Karpas-422 (cell line): ENCODE measurements at regions not wholly inside any gene's neighbourhood (a gene's known extent, or its start where the extent isn't known, plus 50 kb on each side); places are given as distances from the start of the nearest gene placed in this dataset.
"Not testable (repeated sequence)": the region's sequence is repeated elsewhere in the genome, so short reads cannot be mapped to it uniquely, and the experiment has no call there.

ENCODE experiments used
- DNase-seq: peaks from one replicate; pipeline ENCODE4 v3.0.0-alpha.2; 2015
- H2AFZ ChIP-seq: fragments of 200-600 bp; sonication (generic); 2 replicates; pipeline ENCODE4 v1.6.1; 2014; ENCODE audit warnings: antibody characterized with exemption, low read length, mixed read lengths
- H3K27ac ChIP-seq: fragments of 200-600 bp; sonication (generic); 2 replicates; pipeline ENCODE4 v1.5.1; 2014; ENCODE audit warnings: mild to moderate bottlenecking, low read length, moderate library complexity
- H3K27me3 ChIP-seq: fragments of 200-600 bp; sonication (generic); 2 replicates; pipeline ENCODE4 v1.6.1; 2014; ENCODE audit warnings: low read length, mixed read lengths
- H3K36me3 ChIP-seq: fragments of 200-600 bp; sonication (generic); 2 replicates; pipeline ENCODE4 v1.6.1; 2014; ENCODE audit warnings: low read length, mixed read lengths; ENCODE audit not compliant: insufficient read depth
- H3K4me1 ChIP-seq: fragments of 200-600 bp; sonication (generic); 2 replicates; pipeline ENCODE4 v1.6.1; 2014; ENCODE audit warnings: mild to moderate bottlenecking, low read length, mixed read lengths
- H3K4me2 ChIP-seq: fragments of 200-600 bp; sonication (generic); 2 replicates; pipeline ENCODE4 v1.6.1; 2014; ENCODE audit warnings: low read length, low read depth, mild to moderate bottlenecking; ENCODE audit not compliant: poor library complexity, severe bottlenecking
- H3K4me3 ChIP-seq: fragments of 200-600 bp; sonication (generic); 2 replicates; pipeline ENCODE4 v1.5.1; 2014; ENCODE audit warnings: mild to moderate bottlenecking, antibody characterized with exemption, low read length, mixed read lengths
- H3K79me2 ChIP-seq: fragments of 200-600 bp; sonication (generic); 2 replicates; pipeline ENCODE4 v1.6.1; 2014; ENCODE audit warnings: mild to moderate bottlenecking, low read length, mixed read lengths
- H3K9ac ChIP-seq: fragments of 200-600 bp; sonication (generic); 2 replicates; pipeline ENCODE4 v1.6.0; 2014; ENCODE audit warnings: low read length
- H3K9me2 ChIP-seq: fragments of 200-600 bp; sonication (generic), shearing (Covaris generic); replicated peaks from 2 replicates; pipeline ENCODE4 v1.6.0; 2014; ENCODE audit warnings: mild to moderate bottlenecking, low read length, moderate library complexity; ENCODE audit not compliant: insufficient read depth
- H3K9me3 ChIP-seq: fragments of 300-700, 200-600 bp; sonication (generic); 2 replicates; pipeline ENCODE4 v1.6.1; 2014; ENCODE audit warnings: low read length, mixed read lengths
- H4K20me1 ChIP-seq: fragments of 200-600 bp; sonication (generic); 2 replicates; pipeline ENCODE4 v1.6.1; 2014; ENCODE audit warnings: mild to moderate bottlenecking, antibody characterized with exemption, low read length, low read depth; ENCODE audit not compliant: insufficient read depth

- Histone ChIP-seq H4K20me1 (no peaks in the 10 kb centered on the region), H3K9me2 (no peaks in the 10 kb centered on the region), H3K4me2 (no peak overlapping the region), H3K4me3 (no peak overlapping the region), H2AFZ (no peak overlapping the region), H3K27ac (no peak overlapping the region), H3K9me3 (no peaks in the 10 kb centered on the region), H3K79me2 (no peaks in the 10 kb centered on the region), H3K4me1 (no peaks in the 10 kb centered on the region), H3K9ac (no peak overlapping the region), H3K27me3 (no peaks in the 10 kb centered on the region), H3K36me3 (no peaks in the 10 kb centered on the region)
- no peak for DNase-seq
Observed at GRCh38 chr9:26516773-26517343, 375.7 kb downstream of the CAAP1 start.

DNA sequence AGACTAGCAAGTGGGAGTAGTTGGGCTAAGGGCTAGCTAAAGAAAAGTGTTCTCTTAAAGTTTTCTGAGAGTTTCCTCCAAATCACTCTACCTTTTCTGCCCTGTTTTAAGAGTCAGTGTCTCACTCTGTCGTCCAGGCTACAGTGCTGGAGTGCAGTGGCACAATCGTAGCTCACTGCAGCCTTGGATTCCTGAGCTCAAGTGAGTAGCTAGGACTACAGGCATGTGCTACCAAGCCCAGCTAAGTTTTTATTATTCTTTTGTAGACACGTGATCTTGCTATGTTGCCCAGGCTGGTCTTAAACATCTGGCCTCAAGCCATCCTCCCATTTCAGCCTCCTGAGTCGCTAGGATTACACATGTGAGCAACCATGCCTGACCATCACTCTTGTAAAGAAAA is 378.9 kb downstream of the CAAP1 start:
- peak; percentile 2 for DNase-seq
- Histone ChIP-seq H3K9ac (no peak overlapping the region), H4K20me1 (no peaks in the 10 kb centered on the region), H3K9me3 (no peaks in the 10 kb centered on the region), H3K79me2 (no peaks in the 10 kb centered on the region), H3K36me3 (no peaks in the 10 kb centered on the region), H3K27me3 (no peaks in the 10 kb centered on the region), H3K4me3 (no peak overlapping the region), H3K4me2 (no peak overlapping the region), H3K4me1 (no peaks in the 10 kb centered on the region), H3K9me2 (no peaks in the 10 kb centered on the region), H3K27ac (no peak overlapping the region), H2AFZ (no peak overlapping the region)

GRCh38 chr9:26510137-26510536 is 382.5 kb downstream of the CAAP1 start:
- H3K9ac ChIP-seq: no peak overlapping the region
- no peaks in the 10 kb centered on the region for H3K79me2 ChIP-seq
- no peaks in the 10 kb centered on the region for H3K4me1 ChIP-seq
- H3K4me2 ChIP-seq: no peak overlapping the region
- no peak overlapping the region for H2AFZ ChIP-seq
- H3K27ac ChIP-seq: no peak overlapping the region
- H3K4me3 ChIP-seq: no peak overlapping the region
- H3K36me3 ChIP-seq: no peaks in the 10 kb centered on the region
- H3K9me2 ChIP-seq: no peaks in the 10 kb centered on the region
- no peaks in the 10 kb centered on the region for H4K20me1 ChIP-seq
- DNase-seq: peak; percentile 33
- no peaks in the 10 kb centered on the region for H3K9me3 ChIP-seq
- H3K27me3 ChIP-seq: no peaks in the 10 kb centered on the region

- H3K27ac ChIP-seq: no peak overlapping the region
- no peaks in the 10 kb centered on the region for H3K79me2 ChIP-seq
- H3K4me2 ChIP-seq: no peak overlapping the region
- H2AFZ ChIP-seq: no peak overlapping the region
- H3K27me3 ChIP-seq: no peaks in the 10 kb centered on the region
- H3K9ac ChIP-seq: no peak overlapping the region
- H3K4me3 ChIP-seq: no peak overlapping the region
- H3K4me1 ChIP-seq: no peaks in the 10 kb centered on the region
- no peaks in the 10 kb centered on the region for H3K36me3 ChIP-seq
- H3K9me3 ChIP-seq: no peaks in the 10 kb centered on the region
- no peaks in the 10 kb centered on the region for H4K20me1 ChIP-seq
- no peaks in the 10 kb centered on the region for H3K9me2 ChIP-seq
- DNase-seq: peak; percentile 7
Observed at GRCh38 chr9:26508897-26509296, 383.7 kb downstream of the CAAP1 start.

GRCh38 chr9:26504057-26504456 is 388.5 kb downstream of the CAAP1 start:
- Histone ChIP-seq H3K27ac (no peak overlapping the region), H3K4me1 (no peaks in the 10 kb centered on the region), H3K27me3 (no peaks in the 10 kb centered on the region), H3K79me2 (no peaks in the 10 kb centered on the region), H3K9me3 (no peaks in the 10 kb centered on the region), H4K20me1 (no peaks in the 10 kb centered on the region), H3K9me2 (no peaks in the 10 kb centered on the region), H3K36me3 (no peaks in the 10 kb centered on the region), H3K4me2 (no peak overlapping the region), H2AFZ (no peak overlapping the region), H3K9ac (no peak overlapping the region), H3K4me3 (no peak overlapping the region)
- peak; percentile 30 for DNase-seq

DNA sequence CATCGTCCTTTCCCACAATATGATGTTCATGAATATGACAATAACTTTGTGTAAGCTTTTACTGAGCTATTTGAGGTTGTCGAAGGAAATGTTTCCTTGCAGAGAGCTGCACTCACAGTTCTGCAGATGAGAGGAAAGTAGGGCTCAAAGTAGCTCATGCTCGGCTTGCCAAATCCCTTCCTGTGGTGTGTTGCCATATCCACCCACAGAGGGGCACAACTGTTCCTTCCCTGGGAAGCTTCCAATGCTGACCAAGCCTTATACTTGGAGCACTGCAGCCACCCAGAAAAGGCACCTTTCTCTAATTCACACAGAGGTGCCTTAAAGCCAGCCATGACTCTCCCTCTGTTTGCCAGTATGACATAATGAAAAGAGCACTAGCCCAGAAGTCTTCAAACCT is 390.3 kb downstream of the CAAP1 start:
- H3K9ac ChIP-seq: no peak overlapping the region
- no peak overlapping the region for H3K27ac ChIP-seq
- no peak overlapping the region for H3K4me3 ChIP-seq
- no peaks in the 10 kb centered on the region for H3K79me2 ChIP-seq
- no peaks in the 10 kb centered on the region for H3K27me3 ChIP-seq
- H3K9me3 ChIP-seq: no peaks in the 10 kb centered on the region
- H4K20me1 ChIP-seq: no peaks in the 10 kb centered on the region
- H3K4me2 ChIP-seq: no peak overlapping the region
- no peaks in the 10 kb centered on the region for H3K9me2 ChIP-seq
- no peaks in the 10 kb centered on the region for H3K36me3 ChIP-seq
- DNase-seq: peak; percentile 42
- H2AFZ ChIP-seq: no peak overlapping the region
- no peaks in the 10 kb centered on the region for H3K4me1 ChIP-seq

- H3K4me1 ChIP-seq: no peaks in the 10 kb centered on the region
- no peak overlapping the region for H3K4me2 ChIP-seq
- no peaks in the 10 kb centered on the region for H3K9me3 ChIP-seq
- H4K20me1 ChIP-seq: no peaks in the 10 kb centered on the region
- H3K9ac ChIP-seq: no peak overlapping the region
- no peaks in the 10 kb centered on the region for H3K36me3 ChIP-seq
- DNase-seq: no peak
- H3K9me2 ChIP-seq: no peaks in the 10 kb centered on the region
- H3K27me3 ChIP-seq: no peaks in the 10 kb centered on the region
- H3K27ac ChIP-seq: no peak overlapping the region
- H3K79me2 ChIP-seq: no peaks in the 10 kb centered on the region
- H2AFZ ChIP-seq: no peak overlapping the region
- H3K4me3 ChIP-seq: no peak overlapping the region
Observed at GRCh38 chr9:26500471-26500870, 392.1 kb downstream of the CAAP1 start.

GRCh38 chr9:26492608-26493521 is 399.7 kb downstream of the CAAP1 start:
- not testable (repeated sequence) for H3K9ac ChIP-seq, DNase-seq, H3K4me1 ChIP-seq

More at GRCh38 chr9:26492608-26493521, 399.7 kb downstream of the CAAP1 start:
- H3K9me3 ChIP-seq, H3K79me2 ChIP-seq, H3K9me2 ChIP-seq, H3K36me3 ChIP-seq, H3K27ac ChIP-seq, H4K20me1 ChIP-seq, H3K4me2 ChIP-seq, H2AFZ ChIP-seq, H3K27me3 ChIP-seq, H3K4me3 ChIP-seq: not testable (repeated sequence)
